Tibial nerve (tissue), 4 donors: ENCODE measurements at regions not wholly inside any gene's neighbourhood (a gene's known extent, or its start where the extent isn't known, plus 50 kb on each side); places are given as distances from the start of the nearest gene placed in this dataset.

ENCODE experiments used
- DNase-seq, 2 donors: peaks; one replicate each; pipeline ENCODE4 v3.0.0-alpha.2; 2019; ENCODE audit warnings: low spot score in 2 of 2
- H3K27ac ChIP-seq, 4 donors: fragments of 200-600 bp; sonication (generic) in 3 of 4; one replicate each; pipeline ENCODE4 v1.5.1; 2017 to 2019; ENCODE audit warnings: mild to moderate bottlenecking in 1 of 4
- H3K27me3 ChIP-seq, 2 donors: fragments of 200-600 bp; sonication (generic) in 1 of 2; one replicate each; pipeline versions ENCODE4 v1.5.1 to v1.6.0; 2017 to 2019
- H3K36me3 ChIP-seq, 3 donors: fragments of 200-600 bp; sonication (generic); one replicate each; pipeline ENCODE4 v1.5.1; 2018 to 2019
- H3K4me1 ChIP-seq, 4 donors: fragments of 200-600 bp; sonication (generic) in 3 of 4; one replicate each; pipeline ENCODE4 v1.5.1; 2017 to 2019
- H3K4me3 ChIP-seq, 4 donors: fragments of 200-600 bp; sonication (generic) in 3 of 4; one replicate each; pipeline ENCODE4 v1.5.1; 2017 to 2019; ENCODE audit warnings: mild to moderate bottlenecking in 1 of 4, moderate library complexity in 1 of 4
- H3K9me3 ChIP-seq, 4 donors: fragments of 200-600 bp; sonication (generic) in 3 of 4; one replicate each; pipeline ENCODE4 v1.5.1; 2017 to 2019
- EP300 ChIP-seq, 2 donors: sonication (generic); formaldehyde crosslinking; IDR thresholded peaks; one replicate each; pipeline ENCODE4 v1.6.1; 2017; ENCODE audit warnings: antibody characterized with exemption in 2 of 2, mild to moderate bottlenecking in 1 of 2
- POLR2A ChIP-seq, 2 donors: fragments of 450-650 bp; IDR thresholded peaks; one replicate each; pipeline ENCODE4 v1.6.1; 2017; ENCODE audit warnings: antibody characterized with exemption in 2 of 2, mild to moderate bottlenecking in 2 of 2, moderate library complexity in 2 of 2
- WGBS, 2 donors: methylation state at CpG; one replicate each; pipeline ENCODE4 v1.1.5; 2018; 5-methylcytosine and 5-hydroxymethylcytosine counted together
- TF ChIP-seq, protein P1 (sequence below), 5 experiments: fragments of 200-600 bp in 3 of 5; fragments of 450-650 bp in 2 of 5; sonication (generic) in 3 of 5; IDR thresholded peaks; one replicate each; pipeline ENCODE4 v1.5.1; 2016 to 2019; ENCODE audit warnings: antibody characterized with exemption in 5 of 5, mild to moderate bottlenecking in 3 of 5, moderate library complexity in 2 of 5

DNA sequence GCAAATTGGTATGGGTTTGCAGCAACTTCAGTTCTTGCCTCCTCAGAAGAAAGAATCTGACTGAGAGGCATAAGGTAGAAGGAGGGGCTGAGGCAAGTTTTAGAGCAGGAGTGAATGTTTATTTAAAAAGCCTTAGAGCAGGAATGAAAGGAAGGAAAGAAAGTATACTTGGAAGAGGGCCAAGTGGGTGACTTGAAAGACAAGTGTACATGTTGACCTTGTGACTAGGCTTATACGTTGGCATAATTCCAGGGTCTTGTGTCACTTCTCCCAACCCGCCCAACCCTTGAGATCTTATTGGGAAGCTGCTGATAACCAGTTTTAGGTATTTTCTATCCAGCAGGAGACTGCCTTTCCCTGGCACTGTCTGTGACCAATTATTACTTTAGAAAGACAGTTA, 436.9 kb upstream of the ZNF717 start:
- no peak for DNase-seq
- Histone ChIP-seq H3K4me1 (no peaks in the 10 kb centered on the region), H3K36me3 (no peaks in the 10 kb centered on the region), H3K27me3 (no peaks in the 10 kb centered on the region), H3K4me3 (no peak overlapping the region), H3K9me3 (no peaks in the 10 kb centered on the region), H3K27ac (no peak overlapping the region)
- TF ChIP-seq, protein P1, sequence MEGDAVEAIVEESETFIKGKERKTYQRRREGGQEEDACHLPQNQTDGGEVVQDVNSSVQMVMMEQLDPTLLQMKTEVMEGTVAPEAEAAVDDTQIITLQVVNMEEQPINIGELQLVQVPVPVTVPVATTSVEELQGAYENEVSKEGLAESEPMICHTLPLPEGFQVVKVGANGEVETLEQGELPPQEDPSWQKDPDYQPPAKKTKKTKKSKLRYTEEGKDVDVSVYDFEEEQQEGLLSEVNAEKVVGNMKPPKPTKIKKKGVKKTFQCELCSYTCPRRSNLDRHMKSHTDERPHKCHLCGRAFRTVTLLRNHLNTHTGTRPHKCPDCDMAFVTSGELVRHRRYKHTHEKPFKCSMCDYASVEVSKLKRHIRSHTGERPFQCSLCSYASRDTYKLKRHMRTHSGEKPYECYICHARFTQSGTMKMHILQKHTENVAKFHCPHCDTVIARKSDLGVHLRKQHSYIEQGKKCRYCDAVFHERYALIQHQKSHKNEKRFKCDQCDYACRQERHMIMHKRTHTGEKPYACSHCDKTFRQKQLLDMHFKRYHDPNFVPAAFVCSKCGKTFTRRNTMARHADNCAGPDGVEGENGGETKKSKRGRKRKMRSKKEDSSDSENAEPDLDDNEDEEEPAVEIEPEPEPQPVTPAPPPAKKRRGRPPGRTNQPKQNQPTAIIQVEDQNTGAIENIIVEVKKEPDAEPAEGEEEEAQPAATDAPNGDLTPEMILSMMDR (IDR thresholded peaks at IDR 0.05) = no peak
- TF ChIP-seq EP300 (IDR thresholded peaks at IDR 0.05) = no peak
- TF ChIP-seq POLR2A (IDR thresholded peaks at IDR 0.05) = no peak
- WGBS, 2 donors = 49% methylated on average over 2 of the region's 2 CpGs

DNA sequence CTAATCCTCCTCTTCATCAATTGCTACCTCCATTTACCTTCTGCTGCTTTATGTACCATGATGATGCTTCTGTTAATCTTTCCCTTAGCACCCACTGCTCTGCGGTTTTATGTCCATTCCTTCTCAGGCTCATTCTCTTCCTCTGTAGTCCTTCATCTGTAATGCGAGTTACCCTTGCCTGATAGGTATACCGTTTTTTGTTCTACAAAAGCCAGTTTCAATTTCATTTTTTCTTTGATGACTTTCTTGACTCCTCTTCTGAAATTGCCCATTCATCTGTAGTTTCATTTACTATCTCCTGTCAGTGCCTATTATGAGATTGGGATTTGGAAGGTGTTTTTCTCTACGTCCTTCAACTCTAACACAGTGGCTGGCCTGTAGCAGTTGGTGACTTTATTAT, 445.9 kb upstream of the ZNF717 start:
- Histone ChIP-seq H3K36me3 (no peaks in the 10 kb centered on the region), H3K27me3 (no peaks in the 10 kb centered on the region)
- TF ChIP-seq EP300 (IDR thresholded peaks at IDR 0.05) (no peak), POLR2A (IDR thresholded peaks at IDR 0.05) (no peak)
- TF ChIP-seq, protein P1 (IDR thresholded peaks at IDR 0.05) = no peak

DNA sequence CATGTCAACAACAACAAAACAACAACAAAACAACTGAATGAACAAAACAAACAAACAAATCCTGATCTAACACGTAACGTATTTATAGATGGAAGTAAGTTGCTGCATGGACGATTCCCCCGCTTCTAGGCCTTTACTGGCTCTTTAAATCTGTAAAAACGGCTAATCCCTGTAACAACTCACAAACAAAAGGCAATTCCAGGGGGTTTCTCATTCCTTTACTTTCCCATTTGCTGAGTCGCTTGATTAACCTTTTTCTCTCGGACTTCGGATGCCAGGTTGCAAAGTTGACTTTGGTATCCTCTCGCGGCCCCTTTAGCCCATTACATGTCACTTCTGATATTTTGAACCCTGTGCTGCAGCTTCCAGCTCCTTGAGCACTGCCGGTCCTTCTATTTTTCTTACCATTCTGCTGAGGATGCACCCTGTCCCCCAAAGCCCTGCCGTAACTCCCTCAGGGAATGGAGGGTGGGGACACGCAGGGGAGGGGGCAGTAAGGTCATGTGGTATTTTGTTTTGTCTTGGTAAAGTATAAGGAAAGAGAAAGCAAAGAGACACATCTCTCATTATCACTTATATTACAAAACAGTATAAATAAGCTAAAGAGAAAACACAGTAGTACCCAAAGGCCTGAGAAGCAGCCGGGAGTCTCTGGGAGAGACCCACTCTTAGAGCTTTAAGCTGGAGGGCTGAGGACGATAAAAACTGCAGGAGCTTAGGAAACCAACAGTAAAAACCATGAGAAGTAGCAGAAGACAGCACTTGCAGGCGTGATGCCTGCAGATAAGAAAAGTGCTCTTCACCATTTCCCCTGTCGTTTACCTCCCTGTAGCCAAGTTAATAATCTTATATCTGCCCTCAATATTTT, 457.8 kb upstream of the ZNF717 start:
- TF ChIP-seq, protein P1 (IDR thresholded peaks at IDR 0.05) = no peak
- no peak for TF ChIP-seq EP300 (IDR thresholded peaks at IDR 0.05)
- no peak for TF ChIP-seq POLR2A (IDR thresholded peaks at IDR 0.05)
- Histone ChIP-seq H3K4me3 (no peak overlapping the region), H3K4me1 (no peaks in the 10 kb centered on the region), H3K9me3 (no peaks in the 10 kb centered on the region), H3K36me3 (no peaks in the 10 kb centered on the region), H3K27ac (no peak overlapping the region), H3K27me3 (no peaks in the 10 kb centered on the region)
- WGBS, 2 donors = 79 to 80% methylated on average over 17 of the region's 17 CpGs
- DNase-seq = no peak

More for the DNA sequence above, 445.9 kb upstream of the ZNF717 start:
- Histone ChIP-seq H3K27ac (no peak overlapping the region), H3K4me3 (no peak overlapping the region), H3K4me1 (no peaks in the 10 kb centered on the region), H3K9me3 (no peaks in the 10 kb centered on the region)
- DNase-seq = no peak
- WGBS, 2 donors = 86 to 94% methylated on average over 4 of the region's 4 CpGs

DNA sequence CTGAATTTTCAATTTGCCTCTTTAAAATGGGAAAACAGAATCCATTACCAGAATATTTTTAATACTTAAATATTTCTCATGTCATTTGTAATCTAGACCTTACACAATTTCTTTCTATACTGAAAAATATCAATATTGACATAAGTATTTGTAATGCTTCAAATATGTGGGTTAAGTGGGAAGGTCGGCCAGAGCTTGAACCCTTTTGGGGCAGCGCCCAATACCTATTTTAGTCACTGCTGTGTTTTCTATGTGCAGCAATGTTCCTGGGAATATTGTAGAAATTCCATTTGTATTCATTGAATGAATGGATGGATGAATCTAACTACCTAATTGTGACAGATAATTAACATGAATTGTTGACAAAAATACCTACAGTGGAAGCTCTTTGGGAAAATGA, 459.7 kb upstream of the ZNF717 start:
- TF ChIP-seq, protein P1 (IDR thresholded peaks at IDR 0.05) = no peak
- TF ChIP-seq POLR2A (IDR thresholded peaks at IDR 0.05) = no peak
- TF ChIP-seq EP300 (IDR thresholded peaks at IDR 0.05) = no peak

DNA sequence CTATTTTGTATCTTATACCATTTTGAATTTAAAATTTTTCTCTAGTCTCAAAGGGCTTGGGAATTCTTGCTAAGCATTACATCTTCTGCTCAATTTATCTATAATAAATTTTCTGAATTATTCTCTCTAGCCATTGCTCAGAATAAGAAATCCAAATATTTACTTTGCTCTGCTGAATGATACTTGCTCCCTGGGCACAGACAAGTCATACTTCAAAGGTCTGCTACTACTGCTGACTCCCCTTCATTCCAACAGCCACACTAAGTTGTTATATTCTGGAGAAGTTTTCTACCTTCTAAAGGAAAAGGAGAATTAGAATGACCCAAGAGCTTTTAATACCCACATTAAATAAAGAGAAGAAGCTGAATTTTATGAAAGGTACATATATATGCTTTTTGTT, 460.3 kb upstream of the ZNF717 start:
- Histone ChIP-seq H3K36me3 (no peaks in the 10 kb centered on the region), H3K9me3 (no peaks in the 10 kb centered on the region), H3K27ac (no peak overlapping the region), H3K4me3 (no peak overlapping the region), H3K4me1 (no peaks in the 10 kb centered on the region), H3K27me3 (no peaks in the 10 kb centered on the region)
- TF ChIP-seq POLR2A (IDR thresholded peaks at IDR 0.05) = no peak
- TF ChIP-seq, protein P1 (IDR thresholded peaks at IDR 0.05) = no peak
- TF ChIP-seq EP300 (IDR thresholded peaks at IDR 0.05) = no peak
- DNase-seq = no peak

More for the DNA sequence above, 459.7 kb upstream of the ZNF717 start:
- Histone ChIP-seq H3K36me3 (no peaks in the 10 kb centered on the region), H3K9me3 (no peaks in the 10 kb centered on the region), H3K4me1 (no peaks in the 10 kb centered on the region), H3K27me3 (no peaks in the 10 kb centered on the region), H3K4me3 (no peak overlapping the region), H3K27ac (no peak overlapping the region)
- DNase-seq = no peak
- 62 to 65% methylated on average over 2 of the region's 2 CpGs for WGBS, 2 donors
